Endodermal cell (in vitro differentiated cells): ENCODE measurements at regions not wholly inside any gene's neighbourhood (a gene's known extent, or its start where the extent isn't known, plus 50 kb on each side); places are given as distances from the start of the nearest gene placed in this dataset.

Source experiments
- DNase-seq: peaks from one replicate; pipeline ENCODE4 v3.0.0-alpha.2; 2017
- H3K27ac ChIP-seq: 2 replicates; pipeline ENCODE4 v1.5.1; 2013; ENCODE audit warnings: mild to moderate bottlenecking, low read depth, low read length, moderate library complexity
- H3K27me3 ChIP-seq: 2 replicates; pipeline ENCODE4 v1.6.1; 2013; ENCODE audit warnings: mild to moderate bottlenecking, low read length, moderate library complexity; ENCODE audit not compliant: insufficient read depth, control insufficient read depth, poor library complexity, severe bottlenecking
- H3K36me3 ChIP-seq: 2 replicates; pipeline ENCODE4 v1.7.0; 2013; ENCODE audit warnings: mild to moderate bottlenecking, low read length, moderate library complexity; ENCODE audit not compliant: control insufficient read depth, insufficient read depth
- H3K4me1 ChIP-seq: one replicate; pipeline ENCODE4 v1.7.0; 2013; ENCODE audit warnings: low read length; ENCODE audit not compliant: control insufficient read depth, insufficient read depth
- H3K4me3 ChIP-seq: 2 replicates; pipeline ENCODE4 v1.5.1; 2013; ENCODE audit warnings: mild to moderate bottlenecking, low read length, moderate library complexity
- H3K9ac ChIP-seq: 2 replicates; pipeline ENCODE4 v1.6.1; 2013; ENCODE audit warnings: mild to moderate bottlenecking, low read length, moderate library complexity; ENCODE audit not compliant: poor library complexity, severe bottlenecking; ENCODE audit errors: extremely low read depth
- H3K9me3 ChIP-seq: 2 replicates; pipeline ENCODE4 v1.6.1; 2013; ENCODE audit warnings: mild to moderate bottlenecking, low read length, moderate library complexity; ENCODE audit not compliant: control insufficient read depth
- H3K27ac Mint-ChIP-seq: 2 replicates; pipeline ENCODE4 v1.8.0; 2020; ENCODE audit warnings: mixed read lengths
- H3K27me3 Mint-ChIP-seq: 2 replicates; pipeline ENCODE4 v1.8.0; 2021; ENCODE audit warnings: mild to moderate bottlenecking, mixed read lengths; ENCODE audit not compliant: insufficient read depth
- H3K36me3 Mint-ChIP-seq: 2 replicates; pipeline ENCODE4 v1.8.0; 2020; ENCODE audit warnings: low read depth, mixed read lengths
- H3K4me1 Mint-ChIP-seq: 2 replicates; pipeline ENCODE4 v1.8.0; 2020; ENCODE audit warnings: mixed read lengths
- H3K4me3 Mint-ChIP-seq: 2 replicates; pipeline ENCODE4 v1.8.0; 2020; ENCODE audit warnings: mild to moderate bottlenecking, moderate library complexity, mixed read lengths
- H3K9me3 Mint-ChIP-seq: 2 replicates; pipeline ENCODE4 v1.8.0; 2020; ENCODE audit warnings: mild to moderate bottlenecking, mixed read lengths
- WGBS, 2 experiments: methylation state at CpG; one replicate each; pipeline versions ENCODE4 v1.1.5 to v1.1.7; 2013; ENCODE audit warnings: missing lambda C conversion rate in 2 of 2, mixed read lengths in 1 of 2; ENCODE audit not compliant: insufficient coverage in 1 of 2, insufficient read length in 1 of 2; 5-methylcytosine and 5-hydroxymethylcytosine counted together
- TF ChIP-seq, protein P1 (sequence below): fragments of 200-600 bp; sonication (generic); conservative IDR thresholded peaks from 2 replicates; pipeline ENCODE4 v1.5.0; 2021; ENCODE audit warnings: antibody characterized with exemption, mild to moderate bottlenecking

DNA sequence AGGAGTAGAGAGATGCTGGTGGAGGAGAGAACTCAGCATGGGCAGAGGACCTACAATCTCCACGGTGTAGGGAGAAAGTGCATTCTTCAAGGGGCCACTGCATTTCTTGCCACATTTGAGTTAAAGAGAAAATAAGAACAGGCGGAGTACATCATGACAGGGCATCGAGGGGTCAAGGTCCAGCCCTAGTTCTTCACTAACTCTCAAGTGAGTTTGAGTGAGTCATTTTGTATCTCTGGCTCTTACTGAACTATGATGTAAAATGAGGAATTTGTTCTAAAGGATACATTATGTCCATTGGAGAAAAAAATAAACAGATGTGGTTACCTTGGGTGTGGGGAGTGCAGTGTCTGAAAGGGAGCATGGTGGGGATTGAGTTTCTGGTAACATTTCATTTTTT is 182.9 kb downstream of the XPNPEP1 start:
- Histone ChIP-seq H3K27me3 (no peaks in the 10 kb centered on the region), H3K36me3 (no peaks in the 10 kb centered on the region), H3K27ac (no peak overlapping the region), H3K4me3 (no peak overlapping the region), H3K9me3 (no peaks in the 10 kb centered on the region), H3K9ac (no peak overlapping the region), H3K4me1 (no peaks in the 10 kb centered on the region)
- Mint-ChIP-seq H3K9me3 (no peaks in the 10 kb centered on the region), H3K4me1 (no peaks in the 10 kb centered on the region), H3K4me3 (no peak overlapping the region), H3K27me3 (peaks cover 2% of the 10 kb centered on the region), H3K27ac (no peak overlapping the region), H3K36me3 (no peaks in the 10 kb centered on the region)
- no peak for DNase-seq
- 78 to 84% methylated on average over 3 of the region's 3 CpGs for WGBS, 2 experiments
- TF ChIP-seq, protein P1, sequence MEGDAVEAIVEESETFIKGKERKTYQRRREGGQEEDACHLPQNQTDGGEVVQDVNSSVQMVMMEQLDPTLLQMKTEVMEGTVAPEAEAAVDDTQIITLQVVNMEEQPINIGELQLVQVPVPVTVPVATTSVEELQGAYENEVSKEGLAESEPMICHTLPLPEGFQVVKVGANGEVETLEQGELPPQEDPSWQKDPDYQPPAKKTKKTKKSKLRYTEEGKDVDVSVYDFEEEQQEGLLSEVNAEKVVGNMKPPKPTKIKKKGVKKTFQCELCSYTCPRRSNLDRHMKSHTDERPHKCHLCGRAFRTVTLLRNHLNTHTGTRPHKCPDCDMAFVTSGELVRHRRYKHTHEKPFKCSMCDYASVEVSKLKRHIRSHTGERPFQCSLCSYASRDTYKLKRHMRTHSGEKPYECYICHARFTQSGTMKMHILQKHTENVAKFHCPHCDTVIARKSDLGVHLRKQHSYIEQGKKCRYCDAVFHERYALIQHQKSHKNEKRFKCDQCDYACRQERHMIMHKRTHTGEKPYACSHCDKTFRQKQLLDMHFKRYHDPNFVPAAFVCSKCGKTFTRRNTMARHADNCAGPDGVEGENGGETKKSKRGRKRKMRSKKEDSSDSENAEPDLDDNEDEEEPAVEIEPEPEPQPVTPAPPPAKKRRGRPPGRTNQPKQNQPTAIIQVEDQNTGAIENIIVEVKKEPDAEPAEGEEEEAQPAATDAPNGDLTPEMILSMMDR, result no peak

DNA sequence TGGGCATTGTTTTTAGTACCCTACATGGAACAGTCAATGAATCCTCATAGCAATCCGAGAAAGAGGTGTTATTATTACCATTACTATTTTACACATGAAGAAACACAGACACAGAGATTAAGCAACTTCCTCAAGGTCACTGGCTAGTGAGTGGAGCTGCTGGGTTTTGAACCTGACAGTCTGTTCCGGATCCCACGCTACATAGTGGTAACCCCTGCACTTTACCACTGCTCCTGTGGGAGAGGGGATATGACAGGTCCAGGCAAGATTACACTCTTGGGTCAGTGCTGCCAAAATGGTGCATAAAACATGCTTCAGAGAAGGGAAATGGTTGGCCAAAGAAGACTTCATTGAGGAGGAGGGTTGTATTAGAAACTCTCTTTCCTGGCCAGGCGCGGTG is 185.7 kb downstream of the XPNPEP1 start:
- Mint-ChIP-seq H3K36me3 (no peaks in the 10 kb centered on the region), H3K9me3 (no peaks in the 10 kb centered on the region), H3K4me1 (no peaks in the 10 kb centered on the region), H3K4me3 (no peak overlapping the region), H3K27ac (no peak overlapping the region), H3K27me3 (peaks cover 2% of the 10 kb centered on the region)
- Histone ChIP-seq H3K36me3 (no peaks in the 10 kb centered on the region), H3K9me3 (no peaks in the 10 kb centered on the region), H3K27me3 (no peaks in the 10 kb centered on the region), H3K27ac (no peak overlapping the region), H3K4me3 (no peak overlapping the region), H3K4me1 (no peaks in the 10 kb centered on the region), H3K9ac (no peak overlapping the region)
- TF ChIP-seq, protein P1, result no peak
- WGBS, 2 experiments, result 80 to 91% methylated on average over 1 to 5 of the region's 5 CpGs
- DNase-seq, result no peak

DNA sequence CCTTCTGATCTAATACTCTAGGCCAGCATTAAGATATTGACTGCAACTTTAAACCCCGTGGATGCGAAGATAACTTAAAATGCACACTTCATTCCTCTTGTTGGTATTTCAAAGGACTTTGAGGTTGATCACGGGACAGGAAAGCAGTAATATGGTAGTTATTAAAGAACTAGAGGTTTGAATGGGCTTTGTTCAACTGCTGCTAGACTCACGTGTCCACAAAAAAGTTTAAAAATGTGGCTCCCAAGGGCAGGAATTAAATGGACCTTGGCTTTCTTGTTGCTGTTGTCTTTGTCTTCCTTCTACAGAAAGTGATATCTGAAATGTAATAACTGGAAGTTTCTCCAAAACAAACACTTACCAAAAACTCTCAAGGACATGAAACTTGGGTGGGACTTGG is 186.3 kb downstream of the XPNPEP1 start:
- no peaks in the 10 kb centered on the region for H3K4me1 Mint-ChIP-seq
- H3K27me3 Mint-ChIP-seq, result peaks cover 2% of the 10 kb centered on the region
- 59 to 67% methylated on average over 1 to 4 of the region's 4 CpGs for WGBS, 2 experiments
- Histone ChIP-seq H3K9ac (no peak overlapping the region), H3K9me3 (no peaks in the 10 kb centered on the region), H3K27ac (no peak overlapping the region), H3K4me1 (no peaks in the 10 kb centered on the region), H3K27me3 (no peaks in the 10 kb centered on the region), H3K4me3 (no peak overlapping the region), H3K36me3 (no peaks in the 10 kb centered on the region)
- TF ChIP-seq, protein P1, result no peak
- H3K27ac Mint-ChIP-seq, result no peak overlapping the region
- H3K36me3 Mint-ChIP-seq, result no peaks in the 10 kb centered on the region
- no peak overlapping the region for H3K4me3 Mint-ChIP-seq
- H3K9me3 Mint-ChIP-seq, result no peaks in the 10 kb centered on the region
- DNase-seq, result no peak
